Cardiac fibroblast (primary cell): ENCODE measurements at regions not wholly inside any gene's neighbourhood (a gene's known extent, or its start where the extent isn't known, plus 50 kb on each side); places are given as distances from the start of the nearest gene placed in this dataset.

Experiments used
- DNase-seq, 2 donors: peaks; one replicate each; pipeline versions ENCODE4 v3.0.0 to v3.0.0-alpha.2; 2010; ENCODE audit warnings: low read depth in 2 of 2
- H3K4me3 ChIP-seq, 2 donors: replicated peaks in 1 of 2; 1 replicate in 1 of 2; 2 replicates in 1 of 2; pipeline ENCODE4 v1.5.1; 2011; ENCODE audit warnings: low read depth in 2 of 2, low read length in 2 of 2, mild to moderate bottlenecking in 2 of 2, moderate library complexity in 1 of 2
- CTCF ChIP-seq: IDR thresholded peaks from one replicate; pipeline ENCODE4 v1.5.1; 2011; ENCODE audit warnings: low read depth, mild to moderate bottlenecking, low read length, inconsistent platforms

DNA sequence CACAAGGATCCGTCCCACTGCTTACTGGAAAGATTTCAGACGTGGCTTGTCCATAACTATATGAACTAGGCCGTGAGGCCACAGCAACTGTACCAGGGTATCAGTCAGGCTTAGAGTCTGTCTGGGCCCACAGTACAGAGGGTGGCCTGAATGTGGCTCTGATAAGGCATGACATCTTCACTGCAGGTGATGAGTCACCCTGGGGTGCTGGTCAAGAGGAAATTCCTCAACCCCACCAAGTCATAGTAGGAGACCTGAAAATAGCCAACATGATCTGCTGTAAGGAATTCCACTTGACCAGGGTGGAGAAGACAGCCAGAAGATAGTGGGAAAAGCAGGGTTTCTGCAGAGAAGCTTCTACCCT, 107.7 kb downstream of the INHBB start:
- peak in 1 of 2 donors; percentile 39 for DNase-seq
- H3K4me3 ChIP-seq = no peak overlapping the region
- TF ChIP-seq CTCF = no peak

DNA sequence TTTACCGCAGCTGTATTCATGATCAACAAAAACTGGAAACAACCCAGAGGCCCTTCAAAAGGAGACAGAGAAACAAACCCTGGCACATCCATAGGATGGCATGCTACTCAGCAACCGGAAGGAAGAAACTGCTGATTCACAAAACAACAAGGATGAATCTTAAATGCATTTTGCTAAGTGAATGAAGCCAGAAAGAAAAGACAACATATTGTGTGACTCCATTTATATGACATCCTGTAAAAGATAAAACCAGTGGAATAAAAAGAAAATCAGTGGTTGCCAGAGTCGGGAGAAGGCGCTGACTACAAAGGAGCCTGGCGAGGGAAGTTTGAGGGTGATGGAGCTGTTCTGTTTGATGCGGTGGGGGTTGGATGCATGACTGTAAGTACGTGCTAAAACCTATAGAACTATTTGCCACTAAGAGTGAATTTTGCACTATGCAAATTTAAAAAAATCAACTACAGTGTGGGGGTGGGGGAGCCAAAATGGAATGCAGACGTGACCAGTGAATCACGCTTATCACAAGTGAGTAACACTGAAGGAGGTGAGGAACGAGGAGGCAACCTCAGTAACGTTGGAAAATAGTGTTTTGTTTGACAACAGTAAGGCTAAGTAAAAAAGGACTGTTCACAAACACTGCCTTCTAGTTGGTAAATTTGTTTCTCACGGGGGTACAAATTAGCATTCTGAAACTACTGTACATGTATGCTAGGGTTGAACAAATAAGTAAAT, 108.9 kb downstream of the INHBB start:
- no peak for TF ChIP-seq CTCF
- peak; percentile 63 to 69 for DNase-seq
- no peak overlapping the region for H3K4me3 ChIP-seq

DNA sequence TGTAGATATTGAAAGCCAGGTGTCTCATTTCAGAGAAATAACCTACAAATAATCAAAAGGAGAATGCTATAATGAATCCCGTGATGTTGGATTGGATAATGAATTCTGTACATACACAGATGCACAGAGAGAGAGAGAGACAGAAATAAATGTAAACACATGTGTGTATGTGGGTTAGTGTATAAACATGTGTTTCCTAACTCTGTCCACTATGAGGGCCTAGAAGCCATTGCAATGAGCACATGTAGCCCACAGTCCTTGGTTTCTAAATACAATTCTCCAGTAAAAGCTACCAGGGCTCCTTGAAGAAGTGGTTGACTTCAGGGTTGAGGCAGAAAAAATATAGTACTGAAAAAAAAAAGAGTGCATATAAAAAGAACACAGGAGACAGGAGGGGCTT, 109.5 kb downstream of the INHBB start:
- TF ChIP-seq CTCF = no peak
- no peak overlapping the region for H3K4me3 ChIP-seq
- no peak for DNase-seq

- no peak overlapping the region for H3K4me3 ChIP-seq
- DNase-seq = no peak
- TF ChIP-seq CTCF = no peak
These were observed 110.9 kb downstream of the INHBB start for GRCh38 chr2:120456867-120457266.

GRCh38 chr2:120460511-120460910, 114.6 kb downstream of the INHBB start:
- no peak overlapping the region for H3K4me3 ChIP-seq
- DNase-seq = no peak
- no peak for TF ChIP-seq CTCF

- H3K4me3 ChIP-seq = no peak overlapping the region
- DNase-seq = no peak
- no peak for TF ChIP-seq CTCF
These were observed 115.2 kb downstream of the INHBB start for GRCh38 chr2:120461092-120461491.
